HG03025 (cell line): ENCODE measurements at regions not wholly inside any gene's neighbourhood (a gene's known extent, or its start where the extent isn't known, plus 50 kb on each side); places are given as distances from the start of the nearest gene placed in this dataset.
"Not testable (repeated sequence)": the region's sequence is repeated elsewhere in the genome, so short reads cannot be mapped to it uniquely, and the experiment has no call there.

Experiments used
- ATAC-seq: cut with Tn5 transposase; IDR thresholded peaks from one replicate; pipeline ENCODE4 v1.9.1; 2021; ENCODE audit warnings: mild to moderate bottlenecking, moderate library complexity; ENCODE audit not compliant: unreplicated experiment, low FRiP score

DNA sequence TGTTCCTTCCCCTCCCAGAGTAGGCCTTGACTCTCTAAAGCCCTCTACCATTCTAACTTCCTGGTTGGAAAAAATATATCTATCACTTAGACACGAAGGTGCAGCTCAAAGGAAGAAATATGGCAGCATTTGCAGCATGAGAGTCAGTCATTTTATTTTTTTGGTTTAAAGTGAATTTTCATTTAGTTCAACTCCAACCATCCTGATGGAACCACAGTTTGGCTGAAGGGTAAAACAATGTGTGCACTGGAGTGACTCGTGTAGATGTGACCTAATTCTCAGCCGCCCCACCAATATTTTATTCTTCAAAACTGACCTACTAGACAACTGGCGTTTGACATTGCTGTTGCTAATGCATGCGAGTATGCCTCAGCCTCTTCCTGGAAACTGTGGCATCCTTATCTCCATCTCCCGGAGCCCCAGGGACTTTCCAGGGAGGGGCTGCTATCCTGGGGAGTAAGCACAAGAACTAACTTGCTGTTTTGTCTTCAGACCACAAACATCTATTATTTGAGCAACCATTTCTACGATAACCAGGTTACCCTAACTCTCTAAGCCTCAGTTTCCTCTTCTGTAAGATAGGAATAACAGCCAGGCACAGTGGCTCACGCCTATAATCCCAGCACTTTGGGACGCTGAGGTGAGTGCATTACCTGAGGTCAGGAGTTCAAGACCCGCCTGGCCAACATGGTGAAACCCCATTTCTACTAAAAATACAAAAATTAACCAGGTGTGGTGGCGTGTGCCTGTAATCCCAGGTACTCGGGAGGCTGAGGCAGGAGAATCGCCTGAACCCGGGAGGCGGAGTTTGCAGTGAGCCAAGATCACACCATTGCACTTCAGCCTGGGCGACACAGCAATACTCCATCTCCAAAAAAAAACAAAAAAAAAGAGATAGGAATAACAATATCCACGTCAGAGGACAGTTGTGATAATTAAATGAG lies 148.7 kb upstream of the JARID2 start:
- no peak for ATAC-seq

DNA sequence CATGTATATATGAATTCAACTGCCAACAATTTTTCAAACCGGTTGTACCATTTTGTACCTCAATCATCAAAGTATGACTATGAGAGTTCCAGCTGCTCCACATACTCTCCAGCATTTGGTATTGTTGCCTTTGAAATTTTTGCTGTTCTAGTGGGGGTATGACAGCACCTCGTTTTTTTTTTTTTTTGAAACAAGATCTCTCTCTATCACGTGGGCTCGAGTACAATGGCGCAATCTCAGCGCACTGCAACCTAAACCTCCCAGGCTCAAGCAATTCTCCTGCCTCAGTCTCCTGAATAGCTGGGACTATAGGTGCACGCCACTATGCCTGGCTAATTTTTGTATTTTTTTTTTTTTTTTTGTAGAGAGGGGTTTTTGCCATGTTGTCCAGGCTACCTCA lies 144.7 kb upstream of the JARID2 start:
- no peak for ATAC-seq

DNA sequence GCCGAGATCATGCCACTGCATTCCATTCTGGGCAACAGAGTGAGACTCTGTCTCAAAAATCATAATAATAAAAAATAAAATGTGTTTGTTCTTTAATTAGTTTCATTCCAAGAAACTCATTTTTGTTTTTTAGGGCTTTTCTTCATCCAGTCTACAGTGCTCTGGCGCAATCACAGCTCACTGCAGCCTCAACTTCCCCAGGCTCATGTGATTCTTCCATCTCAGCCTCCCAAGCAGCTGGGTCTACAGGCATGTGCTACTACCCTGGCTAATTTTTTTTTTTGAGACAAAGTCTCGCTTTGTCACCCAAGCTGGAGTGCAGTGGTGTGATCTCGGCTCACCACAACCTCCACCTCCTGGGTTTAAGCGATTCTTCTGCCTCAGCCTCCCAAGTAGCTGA lies 143.6 kb upstream of the JARID2 start:
- no peak for ATAC-seq

DNA sequence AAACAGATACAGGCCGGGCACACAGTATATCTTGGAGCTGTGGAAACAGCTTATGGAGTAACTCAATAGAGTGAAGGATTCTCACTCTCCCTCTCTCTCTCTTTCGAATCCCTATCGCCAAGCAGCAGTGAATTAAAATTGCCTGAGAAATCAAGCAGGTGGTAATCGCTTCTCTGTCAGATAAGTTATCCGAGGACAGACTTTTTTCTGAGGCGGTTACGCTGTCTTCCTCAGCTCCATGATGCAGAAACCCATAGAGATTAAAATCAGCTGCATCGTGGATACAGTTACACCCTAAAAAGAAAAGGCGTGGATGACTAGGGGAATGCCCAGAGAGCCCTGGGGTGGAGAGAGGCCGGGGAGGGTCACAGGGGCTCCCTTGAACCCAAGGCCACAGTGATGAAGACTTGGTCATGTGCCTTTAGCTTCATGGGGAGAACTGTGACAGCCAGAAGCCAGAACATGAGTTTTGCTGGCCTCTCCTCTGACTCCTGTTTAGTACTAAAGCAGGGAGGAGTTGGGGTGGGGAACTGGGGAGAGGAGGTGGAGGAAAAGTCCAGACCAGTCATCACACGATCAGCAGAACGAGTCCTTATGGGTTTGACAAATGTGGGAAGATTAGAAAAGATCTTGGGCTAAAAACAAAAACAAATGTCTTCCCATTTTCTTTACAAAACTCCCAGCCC lies 138.8 kb upstream of the JARID2 start:
- ATAC-seq: no peak

DNA sequence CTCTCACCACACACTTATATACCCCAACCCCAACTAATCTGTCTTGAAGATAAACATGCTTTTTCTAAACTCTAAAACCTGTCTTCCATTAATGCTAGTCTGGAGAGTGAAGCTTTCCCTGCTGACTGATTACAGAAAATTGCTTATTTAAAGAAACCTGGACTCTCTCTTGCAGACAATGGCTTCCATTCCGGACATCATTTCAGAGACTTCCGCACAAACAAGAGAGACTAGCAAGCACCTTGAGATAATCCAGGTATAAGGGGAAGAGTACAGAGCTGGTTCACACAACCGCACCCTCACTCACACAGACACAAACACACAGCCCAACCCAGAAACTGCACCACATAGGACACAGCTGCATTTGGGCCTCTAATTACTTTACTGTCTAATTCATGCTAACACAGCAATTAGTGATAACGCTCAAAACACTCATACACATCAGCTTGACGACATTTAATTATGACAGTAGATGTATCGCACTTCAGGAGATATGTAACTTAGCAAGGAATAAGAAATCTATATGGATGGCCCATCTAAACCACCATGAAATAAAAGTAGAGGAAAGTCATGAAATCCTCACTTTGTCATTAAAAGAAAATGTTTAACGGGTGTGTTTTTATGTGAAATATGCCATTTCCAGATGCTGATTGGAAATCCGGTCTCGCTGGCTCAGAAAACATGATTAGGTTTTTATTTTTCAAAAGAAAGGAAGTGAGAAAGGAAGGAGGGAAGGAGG lies 138.1 kb upstream of the JARID2 start:
- no peak for ATAC-seq

DNA sequence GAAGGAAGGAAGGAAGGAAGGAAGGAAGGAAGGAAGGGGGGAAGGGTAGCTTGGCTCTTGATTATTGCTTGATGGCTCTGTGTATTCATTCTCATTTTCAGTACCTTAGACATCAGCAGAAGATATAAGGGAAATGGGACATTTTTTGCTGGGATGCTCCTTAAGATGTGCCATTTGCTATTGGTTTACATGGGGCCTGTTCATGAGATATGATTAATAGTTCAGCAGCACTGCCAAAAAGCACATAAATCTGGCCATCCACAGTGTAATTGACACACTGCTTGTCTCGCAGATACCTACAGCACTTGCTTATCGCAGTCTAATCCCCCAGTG lies 137.5 kb upstream of the JARID2 start:
- ATAC-seq: no peak

DNA sequence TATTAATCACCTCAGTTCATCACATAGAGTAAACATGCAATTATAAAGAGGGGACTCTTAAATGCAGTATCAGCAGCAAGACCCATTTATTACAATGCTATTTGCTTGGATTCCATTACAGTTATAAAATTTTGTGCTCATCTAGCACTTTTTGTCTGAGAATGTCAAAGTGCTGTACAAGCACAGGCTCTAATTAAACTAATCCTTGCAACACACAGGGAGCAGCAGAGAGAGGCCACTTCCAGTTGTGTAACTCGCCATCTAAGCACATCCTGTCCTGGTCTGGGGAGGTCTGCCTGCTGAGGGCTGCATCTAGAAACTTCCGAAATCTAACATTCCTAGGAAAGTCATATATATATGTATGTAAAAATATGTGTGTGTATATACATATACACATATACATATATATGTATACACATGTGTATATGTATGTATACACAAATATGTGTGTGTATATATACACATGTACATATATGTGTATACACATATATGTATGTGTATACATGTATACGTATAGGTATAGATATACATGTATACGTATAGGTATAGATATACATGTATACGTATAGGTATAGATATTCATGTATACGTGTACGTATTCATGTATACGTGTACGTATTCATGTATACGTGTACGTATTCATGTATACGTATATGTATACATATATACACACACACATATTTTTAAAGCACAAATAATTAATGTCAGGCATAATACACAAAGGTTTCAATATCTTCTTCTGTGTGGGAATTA lies 136.4 kb upstream of the JARID2 start:
- ATAC-seq: no peak

DNA sequence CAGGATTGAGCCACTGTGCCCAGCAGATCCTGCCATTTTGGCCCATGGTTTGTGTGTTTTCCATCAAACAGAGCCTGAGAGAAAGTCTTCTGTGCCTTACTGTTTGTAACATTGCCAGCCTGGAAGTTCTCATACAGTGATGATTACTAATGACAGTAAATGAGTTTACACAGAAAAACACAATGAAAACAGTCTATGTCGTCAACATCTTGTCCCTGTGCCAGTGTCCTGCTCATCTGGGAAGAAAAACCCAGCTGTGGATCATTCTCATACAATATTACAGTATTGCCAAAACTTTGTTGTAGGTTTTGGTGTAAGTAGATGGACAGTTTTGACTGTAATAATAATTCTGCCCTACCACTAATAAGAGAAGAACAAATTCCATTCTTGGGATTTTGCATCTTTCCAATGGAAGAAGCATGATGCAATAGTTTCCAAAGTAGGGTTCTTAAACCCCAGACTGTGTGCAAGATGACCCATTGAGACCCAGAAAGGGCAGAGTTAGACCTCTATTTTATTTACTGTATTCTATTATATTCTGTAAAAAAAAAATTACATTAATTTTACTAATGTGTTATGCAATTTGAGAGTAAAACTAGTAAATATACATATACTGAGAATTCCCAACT lies 135.0 kb upstream of the JARID2 start:
- no peak for ATAC-seq

DNA sequence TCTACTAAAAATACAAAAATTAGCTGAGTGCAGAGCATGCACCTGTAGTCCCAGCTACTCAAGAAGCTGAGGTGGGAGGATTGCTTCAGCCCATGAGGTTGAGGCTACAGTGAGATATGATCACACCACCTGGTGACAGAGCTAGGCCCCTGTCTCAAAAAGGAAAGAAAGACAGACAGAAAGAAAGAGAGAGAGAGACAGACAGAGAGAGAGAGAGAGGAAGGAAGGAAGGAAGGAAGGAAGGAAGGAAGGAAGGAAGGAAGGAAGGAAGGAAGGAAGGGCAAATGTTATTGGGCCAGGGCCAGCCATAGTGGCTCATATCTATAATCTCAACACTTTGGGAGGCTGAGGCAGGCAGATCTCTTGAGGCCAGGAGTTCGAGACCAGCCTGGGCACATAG lies 134.3 kb upstream of the JARID2 start:
- not testable (repeated sequence) for ATAC-seq

DNA sequence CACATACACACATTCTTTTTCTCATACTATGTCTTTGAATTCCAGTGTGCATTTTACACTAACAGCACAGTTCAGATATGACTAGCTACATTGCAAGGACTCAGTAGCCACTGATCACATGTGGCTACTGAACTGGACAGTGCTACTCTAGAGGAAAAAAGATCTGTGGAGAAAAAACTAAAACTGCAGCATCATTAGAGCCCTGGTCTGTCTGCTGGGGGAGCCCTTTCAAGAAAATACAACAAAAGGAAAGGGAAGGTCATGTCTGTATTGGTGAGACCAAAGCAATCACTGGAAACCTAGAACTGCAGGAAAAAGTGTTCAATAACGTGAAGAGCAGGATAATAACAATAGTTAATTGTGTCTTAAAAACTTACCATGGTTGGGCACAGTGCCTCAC lies 132.3 kb upstream of the JARID2 start:
- no peak for ATAC-seq

DNA sequence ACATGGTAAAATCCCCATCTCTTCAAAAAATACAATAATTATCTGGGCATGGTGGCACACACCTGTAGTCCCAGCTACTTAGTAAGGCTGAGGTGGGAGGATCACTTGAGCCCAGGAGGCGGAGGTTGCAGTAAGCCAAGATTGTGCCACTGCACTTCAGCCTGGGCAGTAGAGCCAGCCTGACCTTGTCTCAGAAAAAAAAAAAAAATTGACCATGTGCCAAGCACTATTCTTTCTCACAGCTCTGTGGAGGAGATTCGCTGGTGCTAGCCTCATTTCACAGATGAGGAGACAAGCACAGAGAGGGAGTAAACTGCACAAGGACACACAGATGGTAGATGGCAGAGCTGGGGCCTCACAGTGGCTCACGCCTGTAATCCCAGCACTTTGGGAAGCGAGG lies 131.8 kb upstream of the JARID2 start:
- no peak for ATAC-seq

DNA sequence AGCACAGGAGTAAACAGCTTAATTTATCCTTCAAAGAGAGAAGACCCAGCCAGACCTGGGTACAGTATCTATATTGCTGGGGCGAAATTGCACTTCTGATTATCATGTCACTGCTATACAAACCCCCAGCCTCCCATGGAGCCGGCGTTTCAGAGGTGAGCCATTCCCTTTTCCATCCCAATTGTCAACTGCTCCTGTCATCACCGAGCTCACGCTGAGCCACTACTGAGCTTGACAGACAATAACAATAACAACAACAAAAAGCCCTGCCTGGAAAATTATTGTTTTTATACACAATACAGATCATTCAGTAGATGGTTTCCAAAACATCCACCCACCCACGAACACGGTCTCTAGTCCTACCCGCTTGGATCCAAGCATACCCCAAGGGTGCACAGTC lies 129.0 kb upstream of the JARID2 start:
- no peak for ATAC-seq

DNA sequence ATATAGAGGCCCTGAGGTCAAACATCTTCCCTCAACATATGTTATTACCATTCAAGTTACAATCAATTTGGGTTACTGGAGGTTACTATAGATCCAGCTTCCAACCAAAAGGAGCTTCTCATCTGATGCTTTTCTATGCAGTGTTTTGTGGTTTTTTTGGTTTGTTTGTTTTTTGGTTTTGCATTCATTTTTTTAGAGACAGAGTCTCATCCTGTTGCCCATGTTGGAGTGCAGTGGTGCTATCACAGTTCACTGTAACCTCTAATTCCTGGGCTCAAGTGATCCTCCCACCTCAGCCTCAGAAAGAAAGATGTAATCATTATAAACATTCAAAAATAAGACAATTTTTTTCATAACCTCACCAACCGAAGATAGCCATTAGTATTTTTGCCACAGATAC lies 124.4 kb upstream of the JARID2 start:
- no peak for ATAC-seq

DNA sequence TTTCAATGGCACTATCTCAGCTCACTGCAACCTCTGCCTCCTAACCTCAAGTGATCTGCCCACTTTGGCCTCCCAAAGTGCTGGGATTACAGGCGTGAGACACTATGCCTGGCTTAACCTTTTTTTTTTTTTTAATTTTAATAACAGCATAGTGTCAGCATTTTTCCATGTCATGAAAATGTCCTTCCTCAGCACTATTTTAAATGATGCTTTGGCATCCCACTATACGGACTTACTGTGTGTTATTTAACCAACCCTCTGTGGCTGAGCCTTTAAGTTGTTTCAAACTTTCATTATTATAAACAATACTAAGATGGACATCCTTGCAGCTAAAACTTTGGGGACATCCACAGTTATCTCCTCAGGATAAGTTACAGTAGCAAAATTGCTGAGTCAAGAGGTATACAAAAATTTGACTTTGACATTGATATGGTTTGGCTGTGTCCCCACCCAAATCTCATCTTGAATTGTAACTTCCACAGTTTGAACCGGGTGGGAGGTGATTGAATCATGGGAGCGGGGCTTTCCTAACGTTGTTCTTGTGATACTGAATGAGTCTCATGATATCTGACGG lies 123.8 kb upstream of the JARID2 start:
- no peak for ATAC-seq

DNA sequence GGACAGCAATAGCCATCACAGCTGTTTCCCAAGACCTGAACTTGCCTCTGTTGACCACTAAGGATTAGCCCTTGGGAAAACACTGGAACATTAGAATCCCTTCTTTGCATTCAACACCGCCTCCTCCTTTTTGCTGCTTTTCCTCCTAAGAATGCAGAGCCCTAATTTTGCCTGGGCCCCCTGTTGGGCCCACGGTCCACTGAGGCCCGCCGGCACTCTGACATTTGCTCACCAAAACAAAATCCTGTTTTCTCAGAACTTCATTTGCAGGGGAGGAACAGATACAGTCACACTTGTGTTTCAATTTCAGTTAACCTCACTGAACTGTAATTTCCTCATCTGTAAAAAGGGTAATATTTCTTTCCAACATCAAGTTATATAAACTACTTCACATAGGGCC lies 116.0 kb upstream of the JARID2 start:
- no peak for ATAC-seq

DNA sequence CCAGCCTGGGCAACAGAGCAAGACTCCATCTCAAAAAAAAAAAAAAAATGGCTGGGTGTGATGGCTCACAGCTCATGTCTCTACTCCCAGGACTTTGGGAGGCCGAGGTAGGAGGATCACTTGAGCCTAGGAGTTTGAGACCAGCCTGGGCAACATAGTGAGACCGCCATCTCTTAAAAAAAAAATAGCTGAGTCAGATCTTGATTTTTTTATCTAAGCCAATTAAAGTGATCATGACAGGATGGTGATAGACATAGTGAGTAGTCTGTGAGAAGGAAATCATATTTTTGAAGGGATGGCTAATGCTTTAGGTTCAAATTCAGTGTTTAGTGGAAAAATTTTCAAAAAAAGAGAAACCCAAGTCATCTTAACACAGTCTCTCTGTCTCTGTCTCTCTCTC lies 114.6 kb upstream of the JARID2 start:
- no peak for ATAC-seq

DNA sequence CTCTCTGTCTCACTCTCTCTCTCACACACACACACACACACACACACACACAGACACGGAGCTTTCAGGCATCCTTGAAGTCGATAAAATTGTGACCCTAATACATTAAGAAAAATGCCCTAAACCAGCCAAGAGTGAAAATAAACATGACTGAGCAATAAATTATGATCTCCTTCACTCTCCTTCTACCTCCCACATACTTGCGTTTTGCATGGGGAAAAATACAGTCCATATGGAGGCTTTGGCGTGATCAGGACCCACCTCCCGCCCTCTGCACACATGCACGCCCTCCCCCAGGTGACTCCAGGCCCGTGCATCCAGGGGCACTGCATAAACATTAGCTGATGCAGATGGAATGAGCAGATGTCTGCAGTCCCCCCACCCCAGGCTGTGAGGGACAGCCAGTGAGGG lies 114.2 kb upstream of the JARID2 start:
- ATAC-seq: no peak

DNA sequence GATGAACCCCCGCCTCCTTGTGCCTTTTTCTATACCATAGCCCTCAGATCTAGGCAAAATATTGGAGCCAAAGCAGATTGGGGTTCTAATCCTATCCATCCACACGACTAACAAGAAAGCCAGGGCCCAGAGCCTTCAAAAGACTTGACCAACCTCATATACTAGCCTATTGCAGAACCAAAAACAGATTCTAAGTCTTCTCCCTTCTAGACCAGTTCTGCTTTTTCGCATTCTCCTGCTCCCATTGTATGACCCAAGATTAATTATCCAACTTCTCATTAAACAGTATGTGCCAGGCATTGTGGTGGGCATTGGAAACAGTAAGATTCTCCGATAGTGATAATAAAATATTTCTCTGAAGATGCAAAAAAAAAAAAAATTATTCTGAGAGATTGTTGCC lies 113.7 kb upstream of the JARID2 start:
- ATAC-seq: no peak

DNA sequence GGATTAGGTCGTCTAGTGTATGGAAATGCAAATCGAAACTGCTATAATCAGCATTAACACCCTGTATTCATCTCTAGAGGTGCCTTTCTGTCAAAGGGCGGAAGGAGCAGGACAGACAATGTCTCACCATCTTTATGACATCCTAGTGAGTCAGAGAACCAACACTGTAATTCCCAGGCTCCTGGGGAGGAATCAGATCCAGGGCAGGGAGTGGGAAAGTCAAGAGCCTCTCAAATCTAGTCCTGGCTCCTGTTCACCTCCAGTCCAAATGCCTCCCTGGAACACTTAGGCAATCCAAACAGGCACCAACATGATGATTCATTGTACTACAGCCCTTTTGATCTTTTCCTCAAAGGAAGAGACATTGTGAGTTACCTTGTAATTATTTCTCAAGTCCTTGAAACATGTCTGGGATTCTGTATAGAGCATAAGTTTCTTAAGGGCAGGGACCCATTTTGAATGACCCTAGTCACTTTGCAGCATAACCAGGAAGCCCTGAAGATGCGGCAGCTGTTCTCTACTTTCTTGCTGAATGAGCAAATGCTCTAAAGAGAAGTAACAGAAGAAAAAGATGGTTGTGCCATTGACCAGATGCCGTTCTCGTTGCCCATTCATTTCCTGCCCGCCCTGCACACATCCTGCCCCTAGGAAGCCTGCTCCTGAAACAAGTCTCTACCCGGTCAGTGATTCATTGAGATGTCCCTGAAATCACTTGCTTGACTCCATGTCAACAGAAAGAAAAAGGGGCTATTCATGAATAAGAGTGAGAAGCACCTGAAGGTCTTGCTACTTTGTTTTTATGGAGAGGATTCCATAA lies 112.8 kb upstream of the JARID2 start:
- ATAC-seq: no peak
